HL-60 (cell line): ENCODE measurements at regions not wholly inside any gene's neighbourhood (a gene's known extent, or its start where the extent isn't known, plus 50 kb on each side); places are given as distances from the start of the nearest gene placed in this dataset.

Source experiments
- DNase-seq, 2 experiments: peaks; one replicate each; pipeline ENCODE4 v3.0.0-alpha.2; 2010 to 2020; ENCODE audit warnings: low read depth in 1 of 2, low spot score in 1 of 2
- H3K27ac ChIP-seq: fragments of 250-450 bp; sonication (Bioruptor Pico); replicated peaks from 2 replicates; pipeline ENCODE4 v1.5.1; 2020; ENCODE audit warnings: mild to moderate bottlenecking, moderate library complexity
- H3K27me3 ChIP-seq: fragments of 250-450 bp; sonication (Bioruptor Pico); 2 replicates; pipeline ENCODE4 v1.5.1; 2021; ENCODE audit warnings: mild to moderate bottlenecking, moderate library complexity; ENCODE audit not compliant: insufficient read depth, poor library complexity, severe bottlenecking
- H3K4me3 ChIP-seq: replicated peaks from 2 replicates; pipeline ENCODE4 v1.5.1; 2011; ENCODE audit warnings: mild to moderate bottlenecking, control low read depth, low read length; ENCODE audit not compliant: insufficient read depth
- CTCF ChIP-seq: IDR thresholded peaks from one replicate; pipeline ENCODE4 v1.5.1; 2011; ENCODE audit warnings: low read length, control low read depth, inconsistent platforms; ENCODE audit not compliant: insufficient read depth
- GABPA ChIP-seq: IDR thresholded peaks from 2 replicates; pipeline ENCODE4 v1.6.1; 2012; ENCODE audit warnings: low read depth
- POLR2AphosphoS5 ChIP-seq: IDR thresholded peaks from 2 replicates; pipeline ENCODE4 v1.6.1; 2012; ENCODE audit warnings: low read depth
- SPI1 ChIP-seq: IDR thresholded peaks from 2 replicates; pipeline ENCODE4 v1.6.1; 2012; ENCODE audit warnings: low read depth, mild to moderate bottlenecking, borderline replicate concordance
- TF ChIP-seq, protein P1 (sequence below): IDR thresholded peaks from 2 replicates; pipeline ENCODE4 v1.6.1; 2012; ENCODE audit warnings: low read depth; ENCODE audit not compliant: insufficient replicate concordance

DNA sequence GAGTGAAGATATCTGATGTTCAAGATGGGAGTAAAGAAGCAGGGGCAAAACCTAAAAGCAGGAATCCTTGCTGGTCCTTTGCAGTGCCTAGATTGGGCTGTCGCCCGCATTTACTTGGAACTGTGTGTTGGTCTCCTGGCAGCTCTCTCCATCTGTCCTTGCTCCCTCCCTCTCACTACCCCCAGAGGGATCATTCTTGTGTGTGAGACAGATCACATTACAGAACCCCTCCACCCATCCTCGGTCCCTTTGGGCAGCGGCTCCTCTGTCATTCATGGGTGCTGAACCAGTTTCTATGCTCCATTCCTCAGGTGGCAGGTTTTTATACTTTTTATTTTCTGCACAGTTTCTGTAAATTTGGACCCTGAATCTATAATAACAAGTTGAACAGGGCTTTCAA, 99.4 kb upstream of the MYOCD start:
- Histone ChIP-seq H3K4me3 (no peak overlapping the region), H3K27me3 (no peaks in the 10 kb centered on the region), H3K27ac (no peak overlapping the region)
- TF ChIP-seq, protein P1, sequence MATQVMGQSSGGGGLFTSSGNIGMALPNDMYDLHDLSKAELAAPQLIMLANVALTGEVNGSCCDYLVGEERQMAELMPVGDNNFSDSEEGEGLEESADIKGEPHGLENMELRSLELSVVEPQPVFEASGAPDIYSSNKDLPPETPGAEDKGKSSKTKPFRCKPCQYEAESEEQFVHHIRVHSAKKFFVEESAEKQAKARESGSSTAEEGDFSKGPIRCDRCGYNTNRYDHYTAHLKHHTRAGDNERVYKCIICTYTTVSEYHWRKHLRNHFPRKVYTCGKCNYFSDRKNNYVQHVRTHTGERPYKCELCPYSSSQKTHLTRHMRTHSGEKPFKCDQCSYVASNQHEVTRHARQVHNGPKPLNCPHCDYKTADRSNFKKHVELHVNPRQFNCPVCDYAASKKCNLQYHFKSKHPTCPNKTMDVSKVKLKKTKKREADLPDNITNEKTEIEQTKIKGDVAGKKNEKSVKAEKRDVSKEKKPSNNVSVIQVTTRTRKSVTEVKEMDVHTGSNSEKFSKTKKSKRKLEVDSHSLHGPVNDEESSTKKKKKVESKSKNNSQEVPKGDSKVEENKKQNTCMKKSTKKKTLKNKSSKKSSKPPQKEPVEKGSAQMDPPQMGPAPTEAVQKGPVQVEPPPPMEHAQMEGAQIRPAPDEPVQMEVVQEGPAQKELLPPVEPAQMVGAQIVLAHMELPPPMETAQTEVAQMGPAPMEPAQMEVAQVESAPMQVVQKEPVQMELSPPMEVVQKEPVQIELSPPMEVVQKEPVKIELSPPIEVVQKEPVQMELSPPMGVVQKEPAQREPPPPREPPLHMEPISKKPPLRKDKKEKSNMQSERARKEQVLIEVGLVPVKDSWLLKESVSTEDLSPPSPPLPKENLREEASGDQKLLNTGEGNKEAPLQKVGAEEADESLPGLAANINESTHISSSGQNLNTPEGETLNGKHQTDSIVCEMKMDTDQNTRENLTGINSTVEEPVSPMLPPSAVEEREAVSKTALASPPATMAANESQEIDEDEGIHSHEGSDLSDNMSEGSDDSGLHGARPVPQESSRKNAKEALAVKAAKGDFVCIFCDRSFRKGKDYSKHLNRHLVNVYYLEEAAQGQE, result no peak
- TF ChIP-seq SPI1, result no peak
- no peak for TF ChIP-seq GABPA
- TF ChIP-seq POLR2AphosphoS5, result no peak
- TF ChIP-seq CTCF, result no peak
- no peak for DNase-seq

DNA sequence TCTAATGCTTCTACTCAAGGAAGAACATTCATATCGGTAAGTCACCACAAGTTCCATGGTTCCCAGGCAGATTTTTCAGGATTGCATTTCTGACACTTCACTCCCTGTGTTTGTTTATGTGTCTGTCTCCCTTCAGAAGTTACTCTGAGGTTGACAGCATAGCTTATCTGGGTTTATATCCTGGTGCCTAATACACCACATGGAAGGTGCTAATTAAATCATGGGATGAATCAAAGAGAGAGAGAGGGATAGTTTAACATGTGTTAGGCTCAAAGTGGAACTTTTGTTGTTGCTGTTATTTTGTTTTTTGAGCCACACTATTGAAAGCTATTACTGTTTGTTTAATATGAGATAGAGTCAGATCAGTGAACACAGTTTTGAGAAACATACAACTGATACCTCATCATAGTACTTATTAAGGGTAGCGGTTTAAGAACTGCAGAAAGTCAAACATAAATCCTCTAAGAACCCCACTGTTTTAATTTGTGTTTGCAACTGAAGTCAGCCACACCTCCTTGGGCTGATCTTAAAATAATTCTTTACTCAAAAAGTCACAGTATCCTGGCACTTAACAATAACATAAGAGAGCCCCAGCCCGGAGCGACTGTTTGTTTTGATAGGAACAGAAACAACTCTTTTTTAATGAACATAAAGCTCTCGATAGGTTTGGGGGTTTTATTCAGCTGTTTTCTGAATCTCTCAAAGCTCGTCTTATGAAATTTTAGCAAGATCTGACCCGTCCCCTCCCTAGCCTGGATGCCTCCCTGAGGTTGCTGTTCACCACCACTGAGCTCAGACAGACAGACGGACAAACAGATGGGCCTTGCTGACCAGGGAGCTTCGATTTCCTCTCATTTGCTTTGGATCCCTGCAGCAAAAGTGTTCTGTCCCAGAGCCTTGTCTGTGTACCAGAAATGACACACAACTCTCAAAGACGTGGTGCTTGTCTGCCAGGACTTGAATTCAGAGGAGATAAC, 98.3 kb upstream of the MYOCD start:
- Histone ChIP-seq H3K27me3 (no peaks in the 10 kb centered on the region), H3K27ac (no peak overlapping the region), H3K4me3 (no peak overlapping the region)
- no peak for DNase-seq
- TF ChIP-seq GABPA (no peak), SPI1 (no peak), POLR2AphosphoS5 (no peak), CTCF (no peak)
- TF ChIP-seq, protein P1, result no peak

- TF ChIP-seq GABPA, result no peak
- TF ChIP-seq, protein P1, result no peak
- no peak for TF ChIP-seq CTCF
- no peak for TF ChIP-seq SPI1
- TF ChIP-seq POLR2AphosphoS5, result no peak
- no peak overlapping the region for H3K27ac ChIP-seq
- no peak for DNase-seq
- no peak overlapping the region for H3K4me3 ChIP-seq
- no peaks in the 10 kb centered on the region for H3K27me3 ChIP-seq
Observed at GRCh38 chr17:12568358-12569251, 97.1 kb upstream of the MYOCD start.
